ENCODE measurements at regions not wholly inside any gene's neighbourhood (a gene's known extent, or its start where the extent isn't known, plus 50 kb on each side); places are given as distances from the start of the nearest gene placed in this dataset.

GRCh38 chr16:55030944-55031343, 100.3 kb downstream of the IRX5 start:
- TF ChIP-seq CTCF (IDR thresholded peaks at IDR 0.05) (no peak), POLR2AphosphoS5 (IDR thresholded peaks at IDR 0.05) (no peak), POLR2A (IDR thresholded peaks at IDR 0.05) (no peak), EP300 (IDR thresholded peaks at IDR 0.05) (no peak)

Data from sigmoid colon (tissue), 4 donors.